Pulmonary artery endothelial cell (primary cell): ENCODE measurements at regions not wholly inside any gene's neighbourhood (a gene's known extent, or its start where the extent isn't known, plus 50 kb on each side); places are given as distances from the start of the nearest gene placed in this dataset.

Experiments
- DNase-seq: peaks from one replicate; pipeline ENCODE4 v3.0.0-alpha.2; 2011; ENCODE audit warnings: low read depth, low spot score

DNA sequence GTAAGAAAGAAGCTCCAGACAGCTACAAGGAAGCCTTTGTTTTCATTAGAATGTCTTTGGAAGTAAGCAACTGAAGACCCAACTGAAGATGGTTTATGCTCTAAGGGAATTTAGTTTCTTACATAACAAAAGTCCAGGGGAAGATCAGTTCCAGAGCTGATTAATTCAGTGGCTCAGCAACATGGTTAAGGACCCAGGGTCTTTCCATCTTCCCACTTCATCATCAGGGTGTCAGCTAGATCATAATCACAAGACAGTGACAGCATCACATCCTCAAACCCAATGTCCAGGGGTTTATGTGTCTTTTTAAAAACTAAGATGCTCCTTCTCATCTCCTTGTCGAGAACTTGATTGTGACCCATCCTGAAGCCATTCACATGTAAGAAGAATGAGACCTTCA lies 119.7 kb upstream of the PRDM1 start:
- no peak for DNase-seq

- DNase-seq = no peak
Measured at GRCh38 chr6:105964979-105965760, 121.0 kb upstream of the PRDM1 start.

DNA sequence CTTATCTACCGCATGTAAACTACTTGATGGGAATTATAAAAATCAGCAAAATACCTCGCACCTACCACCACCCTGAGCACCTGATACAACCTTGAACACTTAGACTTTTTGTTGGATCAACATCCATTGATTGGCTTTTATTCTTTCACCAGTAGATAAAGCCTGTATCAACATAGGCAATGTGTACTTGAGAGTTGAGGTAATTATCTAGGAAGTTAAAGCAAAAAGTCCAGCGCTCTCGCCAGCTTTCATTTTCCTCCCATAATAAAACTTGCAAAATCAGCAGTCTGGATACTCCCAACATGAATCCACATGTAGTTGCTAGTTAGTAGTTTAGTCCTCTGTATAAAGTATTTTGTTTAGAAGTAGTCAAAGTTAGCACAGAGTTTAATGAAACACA lies 132.0 kb upstream of the PRDM1 start:
- no peak for DNase-seq

DNA sequence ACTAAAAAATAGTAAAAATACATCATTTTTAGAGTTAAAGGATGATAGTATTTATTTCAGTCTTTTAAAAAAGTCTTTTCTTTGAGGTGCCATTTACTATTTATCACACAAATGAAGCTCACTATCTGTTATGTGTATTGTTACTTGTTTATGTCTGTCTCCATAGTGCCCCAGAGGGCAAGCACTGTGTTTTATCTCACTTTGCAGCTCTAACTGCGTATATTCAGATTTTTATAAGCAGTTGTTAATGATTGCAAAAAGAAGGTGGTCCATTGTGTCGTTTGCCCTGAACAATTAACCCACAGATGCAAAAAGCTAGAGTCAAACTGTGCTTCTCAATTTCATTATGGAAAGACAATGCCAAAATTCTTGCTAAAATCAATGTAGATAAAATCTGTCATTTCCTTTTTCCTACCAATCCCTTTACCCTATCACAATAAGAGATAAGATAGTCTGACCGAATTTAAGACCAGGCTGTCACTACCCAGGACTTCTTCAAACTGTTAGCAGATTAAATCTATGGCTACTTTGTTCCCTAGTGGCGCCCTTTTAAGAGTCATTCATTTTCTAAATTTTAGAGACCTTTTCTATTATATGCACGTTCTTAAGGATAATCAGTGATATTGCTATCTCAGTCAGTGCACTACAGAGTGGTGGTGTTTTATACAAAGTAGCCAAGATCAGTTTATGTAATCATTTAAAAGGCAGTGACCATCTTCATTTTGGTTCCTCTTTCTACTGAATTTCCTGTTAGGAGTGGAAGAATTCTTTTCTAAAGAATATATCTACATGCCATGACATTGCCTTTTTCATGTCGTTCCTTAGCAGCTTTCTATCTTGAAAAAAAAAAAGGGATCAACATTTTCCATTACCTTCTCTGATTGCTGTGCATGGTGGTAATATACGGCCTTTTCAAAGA lies 133.1 kb upstream of the PRDM1 start:
- no peak for DNase-seq

GRCh38 chr6:105952326-105952725 lies 133.8 kb upstream of the PRDM1 start:
- no peak for DNase-seq

DNA sequence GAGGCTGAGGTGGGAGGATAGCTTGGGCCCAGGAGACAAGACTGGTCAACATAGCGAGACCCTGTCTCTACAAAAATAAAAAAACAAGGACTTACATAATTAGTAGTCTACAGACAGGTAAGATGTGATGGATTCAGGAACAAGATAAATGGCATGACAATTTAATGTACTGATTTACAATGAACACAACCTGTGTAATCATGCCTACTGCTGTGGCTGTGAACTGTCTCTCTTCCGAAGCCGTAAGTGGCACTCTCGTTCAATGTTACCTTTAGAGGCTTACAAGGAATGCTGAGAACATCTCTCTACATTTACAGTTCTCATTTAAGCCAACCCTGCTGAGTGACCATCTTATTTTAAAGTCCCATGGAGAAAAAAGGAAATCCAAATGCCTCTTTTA lies 134.8 kb upstream of the PRDM1 start:
- DNase-seq = no peak

DNA sequence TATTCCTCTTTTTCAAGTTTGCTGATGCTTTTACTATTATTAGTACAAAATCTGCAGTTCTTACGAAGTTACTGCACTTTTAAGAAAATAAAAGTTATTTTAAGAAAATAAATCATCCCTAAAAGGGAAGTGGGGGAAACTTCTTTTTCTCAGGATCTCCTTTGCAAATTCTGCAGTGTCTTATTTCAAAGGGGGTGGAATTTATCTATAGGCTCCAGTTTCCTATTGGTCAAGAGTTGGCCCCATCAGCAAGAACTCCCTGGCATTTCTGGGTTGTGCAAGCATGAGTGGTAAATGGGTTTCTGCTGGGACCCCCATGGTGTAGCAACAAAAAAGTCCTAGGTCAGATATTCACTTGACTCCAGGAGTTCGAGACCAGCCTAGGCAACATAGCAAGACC lies 136.3 kb upstream of the PRDM1 start:
- DNase-seq = no peak

DNA sequence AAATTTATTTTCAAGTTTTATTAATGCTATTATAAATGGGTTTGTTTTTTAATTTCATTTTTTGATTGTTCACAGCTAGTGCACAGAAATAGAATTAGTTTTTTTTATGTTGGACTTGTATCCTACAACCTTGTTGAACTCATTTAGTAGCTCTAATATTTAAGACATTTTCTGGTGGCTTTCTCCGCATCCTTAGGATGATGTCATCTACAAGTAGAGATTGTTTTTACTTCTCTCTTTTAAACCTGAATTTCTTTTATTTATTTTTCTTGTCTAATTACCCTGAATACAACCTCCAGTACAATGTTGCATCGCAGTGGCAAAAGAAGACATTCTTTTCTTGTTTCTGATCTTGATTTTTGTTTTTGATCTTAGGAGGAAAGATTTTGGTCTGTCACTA lies 142.6 kb upstream of the PRDM1 start:
- DNase-seq = no peak

- no peak for DNase-seq
Measured at GRCh38 chr6:105941621-105942412, 144.3 kb upstream of the PRDM1 start.

- no peak for DNase-seq
Measured at GRCh38 chr6:105940990-105941389, 145.1 kb upstream of the PRDM1 start.

- DNase-seq = no peak
Measured at GRCh38 chr6:105936972-105937371, 149.2 kb upstream of the PRDM1 start.

- no peak for DNase-seq
Measured at GRCh38 chr6:105935416-105935815, 150.7 kb upstream of the PRDM1 start.

GRCh38 chr6:105934708-105935107 lies 151.4 kb upstream of the PRDM1 start:
- DNase-seq = no peak

DNA sequence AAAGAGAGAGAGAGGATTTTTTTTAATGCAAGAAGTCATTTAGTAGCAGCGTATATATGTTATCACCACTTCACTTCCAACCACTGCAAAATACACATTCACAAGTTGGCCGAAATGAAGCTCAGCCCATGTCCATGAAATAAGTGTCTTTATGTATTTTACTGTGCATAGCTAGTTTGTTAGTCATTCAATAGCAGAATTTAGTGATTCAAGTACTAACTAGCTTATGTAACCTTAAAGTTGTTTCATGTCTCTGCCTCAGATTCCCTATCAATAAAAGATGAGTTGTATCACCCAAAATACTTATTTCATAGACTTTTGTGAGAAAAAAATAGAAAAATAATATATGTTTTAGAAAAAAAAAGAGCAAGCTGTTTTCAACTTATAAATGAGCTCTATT lies 153.7 kb upstream of the PRDM1 start:
- DNase-seq = no peak

GRCh38 chr6:105929626-105930025 lies 156.5 kb upstream of the PRDM1 start:
- DNase-seq = no peak

- DNase-seq = no peak
Measured at GRCh38 chr6:105926318-105926717, 159.8 kb upstream of the PRDM1 start.

DNA sequence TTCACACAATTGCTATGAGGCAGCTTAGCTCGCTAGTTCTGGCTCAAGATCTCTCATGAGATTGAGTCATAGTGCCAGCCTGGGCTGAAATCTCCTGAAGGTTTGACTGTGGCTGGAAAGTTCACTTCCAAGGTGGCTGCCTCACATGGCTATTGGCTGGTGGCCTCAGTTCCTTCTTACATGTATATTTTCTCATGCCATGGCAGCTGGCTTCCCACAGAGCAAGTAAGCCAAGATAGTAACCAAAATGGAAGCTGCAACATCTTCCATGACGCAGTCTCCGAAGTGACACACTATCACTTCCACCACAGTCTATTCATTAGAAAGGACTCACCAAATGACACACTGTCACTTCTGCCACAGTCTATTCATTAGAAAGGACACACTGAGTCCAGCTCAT lies 160.4 kb upstream of the PRDM1 start:
- no peak for DNase-seq

DNA sequence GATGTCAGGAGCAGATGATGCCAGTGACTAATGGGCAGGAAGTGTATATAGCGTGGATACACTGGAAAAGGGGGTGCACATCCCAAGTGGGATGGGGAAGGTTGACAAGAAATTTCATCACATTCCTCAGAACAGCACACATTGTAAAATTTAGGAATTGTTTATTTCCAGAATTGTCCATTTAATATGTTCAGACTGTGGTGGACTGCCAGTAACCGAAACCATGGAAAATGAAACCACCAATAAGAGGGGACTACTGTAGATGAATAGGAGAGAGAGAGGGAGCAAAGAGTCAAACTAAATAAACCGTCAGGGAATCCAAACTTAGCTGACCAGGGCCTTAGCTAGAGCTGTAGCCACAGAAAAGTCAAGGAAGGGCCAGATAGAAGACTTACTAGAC lies 164.4 kb upstream of the PRDM1 start:
- no peak for DNase-seq

DNA sequence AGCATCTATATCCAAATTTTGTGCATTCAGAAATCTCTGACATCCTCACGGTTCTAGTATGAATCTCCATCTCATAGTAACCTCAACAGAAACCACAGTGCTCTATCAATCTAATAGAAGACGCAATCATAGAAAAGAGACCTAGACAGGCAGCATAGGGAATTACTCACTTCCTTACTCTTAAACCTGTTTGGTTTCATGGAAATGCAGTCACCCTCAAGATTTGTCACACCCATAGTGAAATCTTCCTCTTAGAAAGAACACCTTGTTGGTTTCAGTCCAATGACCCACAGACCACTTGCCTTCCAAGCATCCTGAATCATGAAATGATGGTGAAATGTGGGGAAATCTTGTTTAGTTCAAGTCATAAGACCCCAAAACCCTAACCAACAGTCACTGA lies 166.1 kb upstream of the PRDM1 start:
- DNase-seq = no peak

GRCh38 chr6:105917038-105917695 lies 169.0 kb upstream of the PRDM1 start:
- DNase-seq = no peak

DNA sequence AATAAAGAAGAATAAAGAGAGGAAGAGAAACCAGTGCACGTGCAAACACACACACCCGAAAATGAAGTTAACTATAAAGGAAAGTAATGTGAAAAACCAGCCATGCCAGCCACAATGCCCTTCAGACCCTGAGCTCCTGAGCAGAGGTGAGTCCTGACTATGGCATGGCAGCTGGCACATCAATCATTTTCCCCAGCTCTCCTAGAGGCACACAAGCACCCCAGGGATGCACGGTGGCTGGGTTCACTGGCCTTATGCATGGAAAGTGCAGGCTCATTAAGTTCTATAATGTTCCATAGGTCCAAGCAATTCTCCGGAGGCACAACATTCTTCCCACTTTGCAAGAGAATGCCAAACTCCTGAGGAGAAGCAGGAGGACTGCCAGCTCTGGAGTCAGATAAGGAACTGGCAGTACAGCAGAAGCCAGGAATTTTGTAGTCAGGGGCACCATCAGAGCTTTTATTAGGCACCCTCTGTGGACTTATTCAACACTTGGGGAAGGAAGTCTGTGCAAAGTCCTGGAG lies 175.0 kb upstream of the PRDM1 start:
- no peak for DNase-seq
